Ishikawa (cell line): ENCODE measurements at regions not wholly inside any gene's neighbourhood (a gene's known extent, or its start where the extent isn't known, plus 50 kb on each side); places are given as distances from the start of the nearest gene placed in this dataset.

Experiments used
- CEBPB ChIP-seq: IDR thresholded peaks from 2 replicates; pipeline ENCODE4 v1.6.1; 2012
- CREB1 ChIP-seq: IDR thresholded peaks from 2 replicates; pipeline ENCODE4 v1.6.1; 2012; ENCODE audit warnings: low read depth
- EGR1 ChIP-seq: IDR thresholded peaks from 2 replicates; pipeline ENCODE4 v1.6.1; 2012
- EP300 ChIP-seq: IDR thresholded peaks from 2 replicates; pipeline ENCODE4 v1.6.1; 2012; ENCODE audit warnings: borderline replicate concordance
- MAX ChIP-seq: IDR thresholded peaks from 2 replicates; pipeline ENCODE4 v1.6.1; 2012
- RAD21 ChIP-seq: IDR thresholded peaks from 2 replicates; pipeline ENCODE4 v1.6.1; 2012; ENCODE audit warnings: low read depth
- REST ChIP-seq: IDR thresholded peaks from 2 replicates; pipeline ENCODE4 v1.6.1; 2012; ENCODE audit warnings: low read depth, mild to moderate bottlenecking
- TAF1 ChIP-seq: IDR thresholded peaks from 2 replicates; pipeline ENCODE4 v1.6.1; 2012; ENCODE audit warnings: low read depth, mild to moderate bottlenecking
- TEAD4 ChIP-seq: IDR thresholded peaks from 2 replicates; pipeline ENCODE4 v1.6.1; 2012
- YY1 ChIP-seq: IDR thresholded peaks from 2 replicates; pipeline ENCODE4 v1.6.1; 2012; ENCODE audit warnings: low read depth
- ZBTB7A ChIP-seq: IDR thresholded peaks from 2 replicates; pipeline ENCODE4 v1.6.1; 2012; ENCODE audit warnings: low read depth

- no peak for TF ChIP-seq EGR1
- TF ChIP-seq ZBTB7A: no peak
- TF ChIP-seq YY1: no peak
- no peak for TF ChIP-seq MAX
- TF ChIP-seq REST: no peak
- no peak for TF ChIP-seq TAF1
- TF ChIP-seq CEBPB: no peak
- no peak for TF ChIP-seq CREB1
- TF ChIP-seq EP300: no peak
- TF ChIP-seq RAD21: no peak
- no peak for TF ChIP-seq TEAD4
Observed at GRCh38 chr2:11016735-11017388, 105.1 kb downstream of the KCNF1 start.
